MCF 10A (cell line): ENCODE measurements at regions not wholly inside any gene's neighbourhood (a gene's known extent, or its start where the extent isn't known, plus 50 kb on each side); places are given as distances from the start of the nearest gene placed in this dataset.
A peak's percentile ranks its signal among the peaks of the same experiment; 100 is the strongest.

ENCODE experiments used
- BruUV-seq: library from RNA; stranded (reverse); fragments of 400-500 nt; replicated peaks from 2 replicates; lab custom pipeline; 2021; lab: Mats Ljungman, UMichigan
- CTCF ChIA-PET: fragments of 300-600 bp; sonication (Branson Sonifier 250); formaldehyde crosslinking; extraction: SDS; loops from one replicate; lab custom pipeline; 2021; ENCODE audit warnings: antibody characterized with exemption, inconsistent platforms; lab: Yijun Ruan, JAX
- POLR2A ChIA-PET: fragments of 300-600, 350-650 bp; sonication (Branson Sonifier 250); formaldehyde crosslinking; extraction: SDS; loops from one replicate; lab custom pipeline; 2020; ENCODE audit warnings: antibody characterized with exemption, inconsistent platforms; lab: Yijun Ruan, JAX
- DNase-seq: peaks from one replicate; pipeline ENCODE4 v3.0.0-alpha.2; 2018; ENCODE audit not compliant: unreplicated experiment
- H3K27ac Mint-ChIP-seq: one replicate; pipeline ENCODE4 v1.8.0; 2022; ENCODE audit warnings: mild to moderate bottlenecking, low read depth, mixed read lengths; ENCODE audit not compliant: unreplicated experiment
- H3K27me3 Mint-ChIP-seq: one replicate; pipeline ENCODE4 v1.8.0; 2022; ENCODE audit warnings: mixed read lengths; ENCODE audit not compliant: insufficient read depth, unreplicated experiment
- H3K36me3 Mint-ChIP-seq: one replicate; pipeline ENCODE4 v1.8.0; 2022; ENCODE audit warnings: mild to moderate bottlenecking, moderate library complexity, mixed read lengths; ENCODE audit not compliant: insufficient read depth, unreplicated experiment
- H3K4me1 Mint-ChIP-seq: one replicate; pipeline ENCODE4 v1.8.0; 2022; ENCODE audit warnings: mixed read lengths; ENCODE audit not compliant: insufficient read depth, unreplicated experiment
- H3K4me3 Mint-ChIP-seq: one replicate; pipeline ENCODE4 v1.8.0; 2022; ENCODE audit warnings: mild to moderate bottlenecking, moderate library complexity, mixed read lengths; ENCODE audit not compliant: unreplicated experiment
- H3K9me3 Mint-ChIP-seq: one replicate; pipeline ENCODE4 v1.8.0; 2022; ENCODE audit warnings: mixed read lengths; ENCODE audit not compliant: unreplicated experiment
- CTCF ChIP-seq: fragments of 200-600 bp; IDR thresholded peaks from one replicate; pipeline ENCODE4 v1.8.0; 2022; ENCODE audit warnings: antibody characterized with exemption, mild to moderate bottlenecking; ENCODE audit not compliant: unreplicated experiment
- intact Hi-C: fragments of 100-400 bp; cut with micrococcal nuclease; formaldehyde crosslinking; loops from 2 replicates; pipeline ENCODE4 v1.14.1; 2022

DNA sequence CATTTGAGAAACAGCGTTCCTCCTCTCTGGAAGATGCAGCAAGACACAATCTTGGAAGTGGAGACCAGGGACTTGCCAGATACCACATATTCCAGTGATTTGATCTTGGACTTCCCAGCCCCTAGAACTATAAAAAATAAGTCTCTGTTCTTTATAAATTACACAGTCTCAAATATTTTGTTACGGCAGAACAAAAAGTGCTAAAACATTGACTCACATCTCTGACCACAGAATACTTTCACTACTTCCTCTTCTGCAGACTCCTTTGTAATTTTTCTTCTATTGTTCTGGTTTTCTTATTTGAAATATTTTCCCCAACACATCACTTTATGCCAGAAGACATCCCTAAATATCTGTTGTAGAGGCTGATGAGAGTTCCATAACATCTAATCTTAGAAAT lies 706.1 kb upstream of the CDH18 start:
- Mint-ChIP-seq H3K27ac (no peak overlapping the region), H3K36me3 (no peaks in the 10 kb centered on the region), H3K9me3 (no peaks in the 10 kb centered on the region), H3K27me3 (no peaks in the 10 kb centered on the region), H3K4me3 (no peak overlapping the region), H3K4me1 (peaks cover 5% of the 10 kb centered on the region)
- CTCF ChIA-PET = no interaction called here
- TF ChIP-seq CTCF = no peak
- intact Hi-C loops = no loop called here
- POLR2A ChIA-PET = no interaction called here
- no TSS peak for BruUV-seq
- no peak for DNase-seq

DNA sequence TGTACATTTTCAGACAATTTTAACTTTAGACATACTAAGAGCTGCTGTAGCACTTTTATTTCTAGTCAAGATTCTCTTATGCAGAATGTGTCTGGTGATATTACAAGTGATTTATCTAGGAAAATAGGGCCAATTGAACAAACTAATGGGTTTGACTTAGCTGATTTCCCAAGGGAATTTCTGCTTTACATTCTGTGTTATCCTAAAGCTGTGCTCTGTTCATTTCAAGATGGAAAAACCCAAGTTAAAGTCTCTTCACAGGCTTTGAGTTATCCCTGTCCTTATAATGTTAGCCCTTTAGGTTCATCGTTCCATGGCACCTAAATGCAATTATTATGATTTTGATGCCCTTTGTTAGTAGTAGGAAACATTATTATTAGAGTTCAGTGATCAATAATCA lies 704.9 kb upstream of the CDH18 start:
- Mint-ChIP-seq H3K36me3 (no peaks in the 10 kb centered on the region), H3K9me3 (no peaks in the 10 kb centered on the region), H3K4me3 (no peak overlapping the region), H3K27me3 (no peaks in the 10 kb centered on the region), H3K27ac (no peak overlapping the region), H3K4me1 (peaks cover 5% of the 10 kb centered on the region)
- no peak for TF ChIP-seq CTCF
- no TSS peak for BruUV-seq
- ChIA-PET POLR2A (no interaction called here), CTCF (no interaction called here)
- intact Hi-C loops = no loop called here
- no peak for DNase-seq

- H3K27me3 Mint-ChIP-seq = no peaks in the 10 kb centered on the region
- POLR2A ChIA-PET = no interaction called here
- H3K27ac Mint-ChIP-seq = peak overlapping the region; percentile 7
- no peaks in the 10 kb centered on the region for H3K9me3 Mint-ChIP-seq
- DNase-seq = no peak
- peaks cover 18% of the 10 kb centered on the region for H3K4me1 Mint-ChIP-seq
- CTCF ChIA-PET = no interaction called here
- TF ChIP-seq CTCF = no peak
- H3K36me3 Mint-ChIP-seq = no peaks in the 10 kb centered on the region
- intact Hi-C loops = no loop called here
- no peak overlapping the region for H3K4me3 Mint-ChIP-seq
- BruUV-seq = no TSS peak
Measured at GRCh38 chr5:20683241-20683940, 695.4 kb upstream of the CDH18 start.

DNA sequence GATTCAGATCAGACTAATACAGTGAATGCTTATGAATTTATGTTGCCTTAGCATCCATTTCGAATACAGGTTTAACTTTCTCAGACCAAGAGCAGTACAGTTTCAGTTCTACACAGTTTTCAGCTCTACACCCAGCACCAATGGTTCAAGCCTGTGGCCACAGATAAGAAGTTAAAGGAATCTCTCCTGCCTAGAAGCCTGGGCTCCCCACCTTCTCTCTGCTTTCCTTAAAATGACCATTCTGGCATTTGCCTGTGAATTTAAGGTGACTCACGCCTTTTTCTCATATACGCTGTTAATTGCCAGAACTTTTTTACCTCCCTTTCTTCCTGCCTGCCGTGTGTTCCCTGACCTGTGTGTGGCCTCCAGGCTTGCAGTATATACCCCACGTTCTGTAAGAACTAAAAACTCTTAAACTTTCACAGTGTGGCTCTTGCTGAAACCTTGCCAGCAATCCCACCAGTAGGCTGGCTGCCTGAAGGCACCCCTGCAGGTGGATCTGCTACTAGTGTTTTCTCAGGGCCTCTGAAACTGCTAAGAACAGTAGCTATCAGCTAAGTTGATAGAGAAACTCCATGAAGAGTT lies 692.8 kb upstream of the CDH18 start:
- TF ChIP-seq CTCF = no peak
- DNase-seq = peak; percentile 36
- ChIA-PET CTCF (no interaction called here), POLR2A (no interaction called here)
- BruUV-seq = no TSS peak
- intact Hi-C loops = no loop called here
- no peaks in the 10 kb centered on the region for H3K27me3 Mint-ChIP-seq
- H3K9me3 Mint-ChIP-seq = no peaks in the 10 kb centered on the region
- H3K4me3 Mint-ChIP-seq = no peak overlapping the region
- no peaks in the 10 kb centered on the region for H3K36me3 Mint-ChIP-seq
- no peak overlapping the region for H3K27ac Mint-ChIP-seq
- H3K4me1 Mint-ChIP-seq = peaks cover 18% of the 10 kb centered on the region
